GM19455 (cell line): ENCODE measurements at regions not wholly inside any gene's neighbourhood (a gene's known extent, or its start where the extent isn't known, plus 50 kb on each side); places are given as distances from the start of the nearest gene placed in this dataset.

Experiments used
- ATAC-seq: cut with Tn5 transposase; IDR thresholded peaks from one replicate; pipeline ENCODE4 v1.9.1; 2021; ENCODE audit not compliant: unreplicated experiment

- no peak for ATAC-seq
Observed at GRCh38 chr1:224846119-224846907, 83.2 kb upstream of the DNAH14 start.

- no peak for ATAC-seq
Observed at GRCh38 chr1:224850446-224850845, 79.0 kb upstream of the DNAH14 start.

GRCh38 chr1:224851210-224851847 is 78.1 kb upstream of the DNAH14 start:
- peak; percentile 63 for ATAC-seq

- ATAC-seq, result peak; percentile 20
Observed at GRCh38 chr1:224851848-224852261, 77.6 kb upstream of the DNAH14 start.

- no peak for ATAC-seq
Observed at GRCh38 chr1:224852901-224853568, 76.4 kb upstream of the DNAH14 start.

GRCh38 chr1:224856973-224857372 is 72.5 kb upstream of the DNAH14 start:
- no peak for ATAC-seq

GRCh38 chr1:224859651-224860050 is 69.8 kb upstream of the DNAH14 start:
- ATAC-seq, result no peak

GRCh38 chr1:224860488-224861338 is 68.8 kb upstream of the DNAH14 start:
- no peak for ATAC-seq

- no peak for ATAC-seq
Observed at GRCh38 chr1:224861339-224861716, 68.1 kb upstream of the DNAH14 start.

GRCh38 chr1:224863486-224863885 is 66.0 kb upstream of the DNAH14 start:
- ATAC-seq, result no peak

- no peak for ATAC-seq
Observed at GRCh38 chr1:224864006-224864405, 65.5 kb upstream of the DNAH14 start.

- no peak for ATAC-seq
Observed at GRCh38 chr1:224865510-224865909, 64.0 kb upstream of the DNAH14 start.

GRCh38 chr1:224866940-224867339 is 62.5 kb upstream of the DNAH14 start:
- no peak for ATAC-seq

GRCh38 chr1:224867715-224868114 is 61.8 kb upstream of the DNAH14 start:
- no peak for ATAC-seq

- no peak for ATAC-seq
Observed at GRCh38 chr1:224872832-224873433, 56.5 kb upstream of the DNAH14 start.

GRCh38 chr1:224873434-224874369 is 55.8 kb upstream of the DNAH14 start:
- no peak for ATAC-seq

- no peak for ATAC-seq
Observed at GRCh38 chr1:224874775-224875174, 54.7 kb upstream of the DNAH14 start.

GRCh38 chr1:224879162-224879803 is 50.2 kb upstream of the DNAH14 start:
- no peak for ATAC-seq
